HG02840 (cell line): ENCODE measurements at regions not wholly inside any gene's neighbourhood (a gene's known extent, or its start where the extent isn't known, plus 50 kb on each side); places are given as distances from the start of the nearest gene placed in this dataset.
"Not testable (repeated sequence)": the region's sequence is repeated elsewhere in the genome, so short reads cannot be mapped to it uniquely, and the experiment has no call there.

ENCODE experiments used
- ATAC-seq: cut with Tn5 transposase; IDR thresholded peaks from one replicate; pipeline ENCODE4 v1.9.1; 2021; ENCODE audit warnings: mild to moderate bottlenecking, moderate library complexity, moderate number of reproducible peaks; ENCODE audit not compliant: unreplicated experiment, low FRiP score

GRCh38 chr21:6553505-6554376 lies 3967.6 kb upstream of the TPTE start:
- not testable (repeated sequence) for ATAC-seq

- ATAC-seq, result not testable (repeated sequence)
Measured at GRCh38 chr21:6554377-6554864, 3967.0 kb upstream of the TPTE start.

GRCh38 chr21:6556516-6556915 lies 3964.9 kb upstream of the TPTE start:
- not testable (repeated sequence) for ATAC-seq

GRCh38 chr21:6557415-6557814 lies 3964.0 kb upstream of the TPTE start:
- not testable (repeated sequence) for ATAC-seq

GRCh38 chr21:6561168-6561567 lies 3960.2 kb upstream of the TPTE start:
- not testable (repeated sequence) for ATAC-seq

GRCh38 chr21:6561578-6561977 lies 3959.8 kb upstream of the TPTE start:
- not testable (repeated sequence) for ATAC-seq

- ATAC-seq, result not testable (repeated sequence)
Measured at GRCh38 chr21:6564543-6565166, 3956.7 kb upstream of the TPTE start.

GRCh38 chr21:6565190-6566094 lies 3955.9 kb upstream of the TPTE start:
- ATAC-seq, result not testable (repeated sequence)

GRCh38 chr21:6567542-6567941 lies 3953.8 kb upstream of the TPTE start:
- not testable (repeated sequence) for ATAC-seq

GRCh38 chr21:6569152-6569551 lies 3952.2 kb upstream of the TPTE start:
- not testable (repeated sequence) for ATAC-seq

- not testable (repeated sequence) for ATAC-seq
Measured at GRCh38 chr21:6569587-6570392, 3951.6 kb upstream of the TPTE start.

GRCh38 chr21:6570700-6571368 lies 3950.5 kb upstream of the TPTE start:
- not testable (repeated sequence) for ATAC-seq

GRCh38 chr21:6573576-6573975 lies 3947.8 kb upstream of the TPTE start:
- ATAC-seq, result not testable (repeated sequence)

GRCh38 chr21:6579801-6580200 lies 3941.6 kb upstream of the TPTE start:
- not testable (repeated sequence) for ATAC-seq
